Vagina (tissue), 2 donors: ENCODE measurements at regions not wholly inside any gene's neighbourhood (a gene's known extent, or its start where the extent isn't known, plus 50 kb on each side); places are given as distances from the start of the nearest gene placed in this dataset.

Source experiments
- DNase-seq, 2 donors: peaks; one replicate each; pipeline ENCODE4 v3.0.0-alpha.2; 2017; ENCODE audit errors: extremely low spot score in 2 of 2
- H3K27ac ChIP-seq: fragments of 200-600 bp; sonication (generic); one replicate; pipeline ENCODE4 v1.5.1; 2019
- H3K27me3 ChIP-seq: fragments of 200-600 bp; sonication (generic); one replicate; pipeline ENCODE4 v1.5.1; 2019
- H3K36me3 ChIP-seq, 2 donors: fragments of 200-600 bp; sonication (generic); one replicate each; pipeline ENCODE4 v1.5.1; 2017 to 2019
- H3K4me1 ChIP-seq: fragments of 200-600 bp; sonication (generic); one replicate; pipeline ENCODE4 v1.5.1; 2019
- H3K4me3 ChIP-seq, 2 donors: fragments of 200-600 bp; sonication (generic); 1 replicate in 1 of 2; 2 replicates in 1 of 2; pipeline ENCODE4 v1.5.1; 2016 to 2019
- H3K9me3 ChIP-seq: fragments of 200-600 bp; sonication (generic); one replicate; pipeline ENCODE4 v1.5.1; 2019
- POLR2A ChIP-seq, 2 donors: fragments of 450-650 bp; IDR thresholded peaks; one replicate each; pipeline ENCODE4 v1.6.1; 2017; ENCODE audit warnings: antibody characterized with exemption in 2 of 2, mild to moderate bottlenecking in 2 of 2, moderate library complexity in 2 of 2
- POLR2AphosphoS5 ChIP-seq, 2 donors: sonication (generic); formaldehyde crosslinking; IDR thresholded peaks; one replicate each; pipeline ENCODE4 v1.9.0; 2017; ENCODE audit warnings: antibody characterized with exemption in 2 of 2, mild to moderate bottlenecking in 2 of 2, low read depth in 1 of 2; ENCODE audit not compliant: insufficient read depth in 1 of 2
- intact Hi-C: fragments of 100-400 bp; cut with DNase I; formaldehyde crosslinking; loops from one replicate; pipeline ENCODE4 v1.15.1; 2023
- TF ChIP-seq, protein P1 (sequence below), 3 experiments: fragments of 450-650 bp in 2 of 3; fragments of 200-600 bp in 1 of 3; sonication (generic) in 1 of 3; IDR thresholded peaks; one replicate each; pipeline ENCODE4 v1.5.1; 2017 to 2019; ENCODE audit warnings: antibody characterized with exemption in 3 of 3, mild to moderate bottlenecking in 2 of 3, moderate library complexity in 2 of 3

DNA sequence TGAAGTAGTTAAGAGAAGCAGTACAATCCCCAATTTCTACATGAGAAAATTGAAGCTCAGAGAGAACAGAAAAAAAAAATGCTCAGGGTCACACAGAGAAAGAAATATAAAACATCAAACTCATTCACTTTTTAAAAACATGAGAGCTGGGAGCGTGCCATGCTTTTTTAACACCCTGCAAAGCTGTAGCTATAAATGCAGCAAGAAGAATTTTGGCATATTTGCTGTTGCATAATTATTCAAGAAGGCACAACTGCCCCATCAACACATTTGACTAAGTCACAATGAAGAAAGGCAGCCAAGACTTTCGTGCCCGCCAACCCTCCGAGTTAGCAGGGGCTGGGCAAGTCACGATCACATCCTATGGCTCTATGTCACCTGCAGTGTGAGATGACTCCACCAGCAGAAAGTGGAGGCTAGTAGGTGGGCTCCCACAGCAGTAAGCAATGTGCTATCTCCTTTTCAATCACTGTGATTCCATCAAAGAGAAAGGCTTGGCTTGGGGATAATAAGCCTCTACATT lies 214.8 kb downstream of the DHX15 start:
- intact Hi-C loops: no loop called here
- Histone ChIP-seq H3K4me3 (no peak overlapping the region), H3K27me3 (no peaks in the 10 kb centered on the region), H3K36me3 (no peaks in the 10 kb centered on the region), H3K4me1 (no peaks in the 10 kb centered on the region), H3K9me3 (no peaks in the 10 kb centered on the region), H3K27ac (no peak overlapping the region)
- no peak for TF ChIP-seq POLR2A (IDR thresholded peaks at IDR 0.05)
- TF ChIP-seq POLR2AphosphoS5 (IDR thresholded peaks at IDR 0.05; ENCODE audit: insufficient read depth in 1 of 2, low read depth in 1 of 2): no peak
- TF ChIP-seq, protein P1, sequence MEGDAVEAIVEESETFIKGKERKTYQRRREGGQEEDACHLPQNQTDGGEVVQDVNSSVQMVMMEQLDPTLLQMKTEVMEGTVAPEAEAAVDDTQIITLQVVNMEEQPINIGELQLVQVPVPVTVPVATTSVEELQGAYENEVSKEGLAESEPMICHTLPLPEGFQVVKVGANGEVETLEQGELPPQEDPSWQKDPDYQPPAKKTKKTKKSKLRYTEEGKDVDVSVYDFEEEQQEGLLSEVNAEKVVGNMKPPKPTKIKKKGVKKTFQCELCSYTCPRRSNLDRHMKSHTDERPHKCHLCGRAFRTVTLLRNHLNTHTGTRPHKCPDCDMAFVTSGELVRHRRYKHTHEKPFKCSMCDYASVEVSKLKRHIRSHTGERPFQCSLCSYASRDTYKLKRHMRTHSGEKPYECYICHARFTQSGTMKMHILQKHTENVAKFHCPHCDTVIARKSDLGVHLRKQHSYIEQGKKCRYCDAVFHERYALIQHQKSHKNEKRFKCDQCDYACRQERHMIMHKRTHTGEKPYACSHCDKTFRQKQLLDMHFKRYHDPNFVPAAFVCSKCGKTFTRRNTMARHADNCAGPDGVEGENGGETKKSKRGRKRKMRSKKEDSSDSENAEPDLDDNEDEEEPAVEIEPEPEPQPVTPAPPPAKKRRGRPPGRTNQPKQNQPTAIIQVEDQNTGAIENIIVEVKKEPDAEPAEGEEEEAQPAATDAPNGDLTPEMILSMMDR (IDR thresholded peaks at IDR 0.05): no peak
- no peak for DNase-seq

DNA sequence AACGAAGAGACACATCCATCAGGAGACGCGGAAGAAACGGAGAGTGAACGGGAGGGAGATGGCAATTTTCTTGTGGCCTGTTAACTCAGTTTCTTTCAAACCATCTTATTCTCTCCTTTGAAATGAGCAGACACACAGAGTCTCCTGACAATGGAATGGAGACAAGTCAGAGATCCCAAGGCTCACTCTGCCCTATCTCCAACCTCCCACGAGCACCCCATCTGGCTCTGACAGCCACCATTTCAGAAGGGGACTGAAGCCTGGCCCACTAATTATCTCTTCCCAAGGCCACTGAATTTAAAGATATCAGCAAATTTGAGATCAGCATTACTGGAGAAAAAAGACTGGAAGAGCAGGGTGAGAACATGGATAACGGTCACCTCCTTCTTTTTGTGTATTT lies 215.6 kb downstream of the DHX15 start:
- no peak for DNase-seq
- Histone ChIP-seq H3K27me3 (no peaks in the 10 kb centered on the region), H3K36me3 (no peaks in the 10 kb centered on the region), H3K9me3 (no peaks in the 10 kb centered on the region), H3K27ac (no peak overlapping the region), H3K4me3 (no peak overlapping the region), H3K4me1 (no peaks in the 10 kb centered on the region)
- intact Hi-C loops: no loop called here
- no peak for TF ChIP-seq POLR2AphosphoS5 (IDR thresholded peaks at IDR 0.05; ENCODE audit: insufficient read depth in 1 of 2, low read depth in 1 of 2)

DNA sequence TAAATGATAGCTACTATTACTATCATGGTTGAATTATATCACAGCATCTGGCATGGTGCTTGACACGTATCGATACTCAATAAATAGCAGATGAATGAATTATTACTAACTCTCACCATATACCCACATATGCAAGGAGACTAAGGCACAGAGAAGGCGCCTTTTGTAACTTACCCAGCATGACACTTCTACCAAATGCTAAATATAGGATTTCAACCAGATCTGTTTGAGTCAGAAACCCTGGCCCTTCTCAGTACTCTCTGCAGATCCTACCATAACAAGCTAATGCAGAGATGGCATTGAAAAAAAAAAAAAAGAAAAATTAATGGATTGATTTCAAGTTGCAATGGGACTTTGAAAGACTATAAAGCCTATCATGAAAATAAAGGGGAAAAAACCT lies 219.5 kb downstream of the DHX15 start:
- no peak for DNase-seq
- TF ChIP-seq, protein P1 (IDR thresholded peaks at IDR 0.05): no peak
- TF ChIP-seq POLR2AphosphoS5 (IDR thresholded peaks at IDR 0.05; ENCODE audit: insufficient read depth in 1 of 2, low read depth in 1 of 2) (no peak), POLR2A (IDR thresholded peaks at IDR 0.05) (no peak)
- H3K27ac ChIP-seq: no peak overlapping the region
- H3K4me1 ChIP-seq: no peaks in the 10 kb centered on the region
- no peaks in the 10 kb centered on the region for H3K9me3 ChIP-seq
- H3K27me3 ChIP-seq: no peaks in the 10 kb centered on the region
- H3K36me3 ChIP-seq: no peaks in the 10 kb centered on the region
- H3K4me3 ChIP-seq: no peak overlapping the region
- intact Hi-C loops: no loop called here

DNA sequence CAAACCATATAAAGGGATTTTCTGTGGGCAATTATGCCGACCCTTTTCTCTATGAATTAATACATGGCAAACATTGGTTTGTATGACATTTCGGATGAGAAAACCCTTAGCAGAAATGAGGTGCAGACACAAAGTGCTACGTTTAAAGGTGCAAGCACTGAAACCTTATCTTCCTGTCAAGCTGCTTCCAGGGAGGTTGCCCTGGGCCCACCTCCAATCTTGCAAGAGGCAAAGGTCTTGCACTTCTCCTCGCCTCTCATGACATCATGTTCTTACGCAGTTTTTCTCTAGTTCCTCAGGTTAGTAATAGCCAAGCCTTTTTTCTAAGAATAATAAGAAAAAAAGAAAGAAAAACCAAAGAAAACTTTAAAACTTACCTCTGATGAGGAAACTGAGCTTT lies 220.1 kb downstream of the DHX15 start:
- H3K4me3 ChIP-seq: no peak overlapping the region
- H3K4me1 ChIP-seq: no peaks in the 10 kb centered on the region
- intact Hi-C loops: no loop called here
- DNase-seq: no peak
- no peak overlapping the region for H3K27ac ChIP-seq
- no peaks in the 10 kb centered on the region for H3K36me3 ChIP-seq
- no peaks in the 10 kb centered on the region for H3K9me3 ChIP-seq
- TF ChIP-seq POLR2A (IDR thresholded peaks at IDR 0.05) (no peak), POLR2AphosphoS5 (IDR thresholded peaks at IDR 0.05; ENCODE audit: insufficient read depth in 1 of 2, low read depth in 1 of 2) (no peak)
- TF ChIP-seq, protein P1 (IDR thresholded peaks at IDR 0.05): no peak
- H3K27me3 ChIP-seq: no peaks in the 10 kb centered on the region

DNA sequence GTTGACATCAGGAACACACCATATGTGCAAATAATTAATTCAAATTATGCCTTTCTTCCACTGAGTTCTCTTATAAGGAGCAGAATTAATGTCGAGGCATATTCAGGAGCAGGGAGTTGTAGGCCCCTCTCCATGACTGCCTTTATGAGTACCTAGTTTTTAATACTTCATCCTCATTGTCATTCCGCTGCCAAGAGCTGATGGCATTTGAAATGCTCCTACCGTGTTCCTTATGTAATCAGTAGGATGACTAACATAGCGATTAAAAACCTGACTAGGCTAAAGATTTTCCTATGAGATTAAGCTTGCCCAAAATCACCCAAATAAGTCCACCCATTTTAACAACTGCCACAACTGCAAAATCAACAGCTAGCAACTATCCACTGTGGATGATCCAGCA lies 220.6 kb downstream of the DHX15 start:
- H3K27me3 ChIP-seq: no peaks in the 10 kb centered on the region
- no peaks in the 10 kb centered on the region for H3K36me3 ChIP-seq
- no peak overlapping the region for H3K4me3 ChIP-seq
- H3K4me1 ChIP-seq: no peaks in the 10 kb centered on the region
- H3K9me3 ChIP-seq: no peaks in the 10 kb centered on the region
- TF ChIP-seq, protein P1 (IDR thresholded peaks at IDR 0.05): no peak
- TF ChIP-seq POLR2AphosphoS5 (IDR thresholded peaks at IDR 0.05; ENCODE audit: insufficient read depth in 1 of 2, low read depth in 1 of 2): no peak
- no peak for TF ChIP-seq POLR2A (IDR thresholded peaks at IDR 0.05)
- no peak for DNase-seq
- no peak overlapping the region for H3K27ac ChIP-seq
- intact Hi-C loops: no loop called here
